Mucosa of descending colon (tissue), 3 donors: ENCODE measurements at regions not wholly inside any gene's neighbourhood (a gene's known extent, or its start where the extent isn't known, plus 50 kb on each side); places are given as distances from the start of the nearest gene placed in this dataset.

ENCODE experiments used
- ATAC-seq: fragments of 200-7000 bp; cut with Tn5 transposase; one replicate; pipeline ENCODE4 v1.9.1; 2020; ENCODE audit warnings: mild to moderate bottlenecking, moderate library complexity
- DNase-seq, 3 donors: peaks; one replicate each; pipeline ENCODE4 v3.0.0-alpha.2; 2020
- H3K36me3 ChIP-seq: fragments of 200-600 bp; one replicate; pipeline ENCODE4 v1.8.0; 2021; ENCODE audit warnings: low read depth, mild to moderate bottlenecking
- H3K4me1 ChIP-seq: fragments of 200-600 bp; one replicate; pipeline ENCODE4 v1.8.0; 2021; ENCODE audit warnings: low read depth, mild to moderate bottlenecking
- H3K4me3 ChIP-seq: fragments of 200-600 bp; one replicate; pipeline ENCODE4 v1.8.0; 2021; ENCODE audit warnings: mild to moderate bottlenecking
- H3K9me3 ChIP-seq: fragments of 200-600 bp; one replicate; pipeline ENCODE4 v1.8.0; 2021; ENCODE audit warnings: mild to moderate bottlenecking
- CTCF ChIP-seq: fragments of 200-600 bp; IDR thresholded peaks from one replicate; pipeline ENCODE4 v1.8.0; 2022; ENCODE audit warnings: antibody characterized with exemption, mild to moderate bottlenecking
- intact Hi-C, 2 donors: fragments of 100-400 bp; cut with DNase I in 1 of 2; cut with micrococcal nuclease in 1 of 2; formaldehyde crosslinking; loops; one replicate each; pipeline versions ENCODE4 v1.11.0 to v1.11.1; 2022; cut with DNase I, micrococcal nuclease
- donor health status: DM: no; HTN: no; CAD: no; lungs with moderate emphysema.
- donor health status: DM: no; HTN: no; CAD: no.
- donor health status: DM: no; HTN: yes; CAD: no.

GRCh38 chr9:76557674-76558225, 98.8 kb downstream of the GCNT1 start:
- Histone ChIP-seq H3K4me1 (peaks cover 6% of the 10 kb centered on the region), H3K4me3 (no peak overlapping the region), H3K9me3 (no peaks in the 10 kb centered on the region), H3K36me3 (no peaks in the 10 kb centered on the region)
- intact Hi-C loops: no loop called here
- TF ChIP-seq CTCF: no peak
- ATAC-seq (no peak), DNase-seq (no peak)

- intact Hi-C loops: no loop called here
- Histone ChIP-seq H3K4me1 (peaks cover 6% of the 10 kb centered on the region), H3K9me3 (no peaks in the 10 kb centered on the region), H3K4me3 (no peak overlapping the region), H3K36me3 (no peaks in the 10 kb centered on the region)
- ATAC-seq (no peak), DNase-seq (no peak)
- TF ChIP-seq CTCF: no peak
Observed at GRCh38 chr9:76558465-76558864, 99.5 kb downstream of the GCNT1 start.

- DNase-seq: no peak
- ATAC-seq: peak; percentile 26
- Histone ChIP-seq H3K4me3 (no peak overlapping the region), H3K36me3 (no peaks in the 10 kb centered on the region), H3K4me1 (peaks cover 6% of the 10 kb centered on the region), H3K9me3 (no peaks in the 10 kb centered on the region)
- no peak for TF ChIP-seq CTCF
- intact Hi-C loops: no loop called here
Observed at GRCh38 chr9:76559286-76559685, 100.3 kb downstream of the GCNT1 start.

GRCh38 chr9:76560481-76560922, 101.5 kb downstream of the GCNT1 start:
- no peak for TF ChIP-seq CTCF
- Histone ChIP-seq H3K4me3 (no peak overlapping the region), H3K4me1 (peaks cover 6% of the 10 kb centered on the region), H3K36me3 (no peaks in the 10 kb centered on the region), H3K9me3 (no peaks in the 10 kb centered on the region)
- ATAC-seq: peak; percentile 77
- peak in 1 of 3 donors; percentile 71 for DNase-seq
- intact Hi-C loops: no loop called here

GRCh38 chr9:76561050-76561713, 102.2 kb downstream of the GCNT1 start:
- intact Hi-C loops: no loop called here
- no peaks in the 10 kb centered on the region for H3K36me3 ChIP-seq
- H3K9me3 ChIP-seq: no peaks in the 10 kb centered on the region
- TF ChIP-seq CTCF: no peak
- H3K4me3 ChIP-seq: no peak overlapping the region
- DNase-seq: no peak
- no peak for ATAC-seq
- H3K4me1 ChIP-seq: peaks cover 6% of the 10 kb centered on the region
